ENCODE measurements at regions not wholly inside any gene's neighbourhood (a gene's known extent, or its start where the extent isn't known, plus 50 kb on each side); places are given as distances from the start of the nearest gene placed in this dataset.

- no peaks in the 10 kb centered on the region for H3K36me3 Mint-ChIP-seq
These were observed 74.2 kb downstream of the MAGEF1 start for GRCh38 chr3:184637705-184638104.

GRCh38 chr3:184636741-184637316 is 75.0 kb downstream of the MAGEF1 start:
- no peaks in the 10 kb centered on the region for H3K27me3 Mint-ChIP-seq
- no peaks in the 10 kb centered on the region for H3K36me3 Mint-ChIP-seq
- H3K9me3 Mint-ChIP-seq (ENCODE audit: low read depth), result no peaks in the 10 kb centered on the region
- peak overlapping the region; percentile 59 for H3K27ac Mint-ChIP-seq
- no peak overlapping the region for H3K4me3 Mint-ChIP-seq
- peaks cover 4% of the 10 kb centered on the region for H3K4me1 Mint-ChIP-seq (ENCODE audit: low read depth)

More at GRCh38 chr3:184637705-184638104, 74.2 kb downstream of the MAGEF1 start:
- no peak overlapping the region for H3K4me3 Mint-ChIP-seq
- H3K9me3 Mint-ChIP-seq (ENCODE audit: low read depth), result no peaks in the 10 kb centered on the region
- H3K27ac Mint-ChIP-seq, result no peak overlapping the region
- H3K27me3 Mint-ChIP-seq, result no peaks in the 10 kb centered on the region
- peaks cover 8% of the 10 kb centered on the region for H3K4me1 Mint-ChIP-seq (ENCODE audit: low read depth)

- Mint-ChIP-seq H3K9me3 (ENCODE audit: low read depth) (no peaks in the 10 kb centered on the region), H3K4me3 (no peak overlapping the region), H3K27ac (peak overlapping the region; percentile 24), H3K27me3 (no peaks in the 10 kb centered on the region), H3K4me1 (ENCODE audit: low read depth) (peaks cover 4% of the 10 kb centered on the region), H3K36me3 (no peaks in the 10 kb centered on the region)
These were observed 74.2 kb downstream of the EPHB3 start for GRCh38 chr3:184635774-184636173.

GRCh38 chr3:184635126-184635525 is 73.5 kb downstream of the EPHB3 start:
- no peaks in the 10 kb centered on the region for H3K36me3 Mint-ChIP-seq
- no peak overlapping the region for H3K4me3 Mint-ChIP-seq
- H3K4me1 Mint-ChIP-seq (ENCODE audit: low read depth), result peaks cover 4% of the 10 kb centered on the region
- H3K27me3 Mint-ChIP-seq, result no peaks in the 10 kb centered on the region
- no peaks in the 10 kb centered on the region for H3K9me3 Mint-ChIP-seq (ENCODE audit: low read depth)
- peak overlapping the region; percentile 24 for H3K27ac Mint-ChIP-seq

- Mint-ChIP-seq H3K36me3 (no peaks in the 10 kb centered on the region), H3K27me3 (peaks cover 1% of the 10 kb centered on the region), H3K4me3 (no peak overlapping the region), H3K27ac (no peak overlapping the region), H3K4me1 (ENCODE audit: low read depth) (peaks cover 4% of the 10 kb centered on the region), H3K9me3 (ENCODE audit: low read depth) (no peaks in the 10 kb centered on the region)
These were observed 71.6 kb downstream of the EPHB3 start for GRCh38 chr3:184633237-184633579.

- Mint-ChIP-seq H3K4me1 (ENCODE audit: low read depth) (peaks cover 4% of the 10 kb centered on the region), H3K36me3 (no peaks in the 10 kb centered on the region), H3K27ac (no peak overlapping the region), H3K9me3 (ENCODE audit: low read depth) (no peaks in the 10 kb centered on the region), H3K27me3 (peaks cover 1% of the 10 kb centered on the region), H3K4me3 (no peak overlapping the region)
These were observed 71.1 kb downstream of the EPHB3 start for GRCh38 chr3:184632551-184633236.
